HG02885 (cell line): ENCODE measurements at regions not wholly inside any gene's neighbourhood (a gene's known extent, or its start where the extent isn't known, plus 50 kb on each side); places are given as distances from the start of the nearest gene placed in this dataset.
"Not testable (repeated sequence)": the region's sequence is repeated elsewhere in the genome, so short reads cannot be mapped to it uniquely, and the experiment has no call there.

Source experiments
- ATAC-seq: cut with Tn5 transposase; IDR thresholded peaks from one replicate; pipeline ENCODE4 v1.9.1; 2021; ENCODE audit warnings: mild to moderate bottlenecking; ENCODE audit not compliant: unreplicated experiment, poor library complexity

- ATAC-seq = not testable (repeated sequence)
These were observed 187.0 kb upstream of the RTL1 start for GRCh38 chr14:101090478-101090877.

- no peak for ATAC-seq
These were observed 187.5 kb upstream of the RTL1 start for GRCh38 chr14:101090976-101091375.

- not testable (repeated sequence) for ATAC-seq
These were observed 191.4 kb upstream of the RTL1 start for GRCh38 chr14:101094916-101095315.

GRCh38 chr14:101096551-101096950 lies 193.0 kb upstream of the RTL1 start:
- ATAC-seq = no peak

- no peak for ATAC-seq
These were observed 193.7 kb upstream of the RTL1 start for GRCh38 chr14:101097109-101097793.

- no peak for ATAC-seq
These were observed 194.7 kb upstream of the RTL1 start for GRCh38 chr14:101098177-101098576.

GRCh38 chr14:101098641-101099040 lies 195.1 kb upstream of the RTL1 start:
- no peak for ATAC-seq

- no peak for ATAC-seq
These were observed 198.0 kb upstream of the RTL1 start for GRCh38 chr14:101101456-101102056.

GRCh38 chr14:101102875-101103274 lies 199.4 kb upstream of the RTL1 start:
- ATAC-seq = no peak

- no peak for ATAC-seq
These were observed 199.9 kb upstream of the RTL1 start for GRCh38 chr14:101103321-101103901.

GRCh38 chr14:101104485-101104884 lies 201.0 kb upstream of the RTL1 start:
- ATAC-seq = no peak

- no peak for ATAC-seq
These were observed 201.5 kb upstream of the RTL1 start for GRCh38 chr14:101105045-101105444.

GRCh38 chr14:101108579-101109346 lies 205.2 kb upstream of the RTL1 start:
- ATAC-seq = no peak

- ATAC-seq = no peak
These were observed 205.8 kb upstream of the RTL1 start for GRCh38 chr14:101109347-101109638.

GRCh38 chr14:101109981-101110728 lies 206.6 kb upstream of the RTL1 start:
- ATAC-seq = no peak

GRCh38 chr14:101110729-101111619 lies 207.5 kb upstream of the RTL1 start:
- no peak for ATAC-seq

- ATAC-seq = no peak
These were observed 208.2 kb upstream of the RTL1 start for GRCh38 chr14:101111620-101112290.

- no peak for ATAC-seq
These were observed 209.0 kb upstream of the RTL1 start for GRCh38 chr14:101112351-101113107.
